Neural progenitor cell (in vitro differentiated cells): ENCODE measurements at regions not wholly inside any gene's neighbourhood (a gene's known extent, or its start where the extent isn't known, plus 50 kb on each side); places are given as distances from the start of the nearest gene placed in this dataset.

Source experiments
- EZH2 ChIP-seq: fragments of 200-600 bp; sonication (generic); IDR thresholded peaks from 2 replicates; pipeline ENCODE4 v1.6.1; 2017; ENCODE audit warnings: antibody characterized with exemption, mild to moderate bottlenecking, moderate library complexity
- EZH2phosphoT487 ChIP-seq: fragments of 200-600 bp; sonication (generic); IDR thresholded peaks from 2 replicates; pipeline ENCODE4 v1.6.1; 2017; ENCODE audit warnings: antibody characterized with exemption
- TF ChIP-seq, protein P1 (sequence below): fragments of 200-600 bp; sonication (generic); IDR thresholded peaks from 2 replicates; pipeline ENCODE4 v1.5.1; 2017; ENCODE audit warnings: antibody characterized with exemption, mild to moderate bottlenecking

DNA sequence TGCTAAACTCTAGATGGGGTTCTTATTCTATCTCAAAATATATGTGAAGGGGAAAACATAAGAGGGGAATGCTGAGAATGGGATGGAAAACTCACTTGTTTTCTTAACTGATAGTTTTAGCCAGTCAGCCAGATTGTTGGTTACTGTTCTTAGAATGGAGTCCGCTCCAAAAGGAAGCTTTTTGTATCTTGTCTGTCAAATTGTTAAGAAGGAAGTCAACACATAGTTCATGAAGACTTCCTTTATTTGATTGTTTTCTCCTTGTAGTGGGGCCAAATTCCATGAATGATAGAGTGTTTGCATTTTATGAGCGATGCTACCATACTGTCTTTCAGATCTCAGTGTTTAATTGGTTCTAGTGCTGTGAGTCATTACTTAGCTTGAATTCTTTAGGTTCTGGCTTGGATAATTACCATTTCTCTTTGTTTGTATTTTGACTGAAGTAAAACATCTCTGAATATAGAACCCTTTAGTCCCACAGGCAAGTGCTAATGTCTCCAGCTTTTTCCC, 98.3 kb upstream of the GOT2 start:
- TF ChIP-seq, protein P1, sequence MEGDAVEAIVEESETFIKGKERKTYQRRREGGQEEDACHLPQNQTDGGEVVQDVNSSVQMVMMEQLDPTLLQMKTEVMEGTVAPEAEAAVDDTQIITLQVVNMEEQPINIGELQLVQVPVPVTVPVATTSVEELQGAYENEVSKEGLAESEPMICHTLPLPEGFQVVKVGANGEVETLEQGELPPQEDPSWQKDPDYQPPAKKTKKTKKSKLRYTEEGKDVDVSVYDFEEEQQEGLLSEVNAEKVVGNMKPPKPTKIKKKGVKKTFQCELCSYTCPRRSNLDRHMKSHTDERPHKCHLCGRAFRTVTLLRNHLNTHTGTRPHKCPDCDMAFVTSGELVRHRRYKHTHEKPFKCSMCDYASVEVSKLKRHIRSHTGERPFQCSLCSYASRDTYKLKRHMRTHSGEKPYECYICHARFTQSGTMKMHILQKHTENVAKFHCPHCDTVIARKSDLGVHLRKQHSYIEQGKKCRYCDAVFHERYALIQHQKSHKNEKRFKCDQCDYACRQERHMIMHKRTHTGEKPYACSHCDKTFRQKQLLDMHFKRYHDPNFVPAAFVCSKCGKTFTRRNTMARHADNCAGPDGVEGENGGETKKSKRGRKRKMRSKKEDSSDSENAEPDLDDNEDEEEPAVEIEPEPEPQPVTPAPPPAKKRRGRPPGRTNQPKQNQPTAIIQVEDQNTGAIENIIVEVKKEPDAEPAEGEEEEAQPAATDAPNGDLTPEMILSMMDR: no peak
- TF ChIP-seq EZH2 (no peak), EZH2phosphoT487 (no peak)
